Neural crest cell (in vitro differentiated cells): ENCODE measurements at regions not wholly inside any gene's neighbourhood (a gene's known extent, or its start where the extent isn't known, plus 50 kb on each side); places are given as distances from the start of the nearest gene placed in this dataset.

Experiments
- DNase-seq: peaks from one replicate; pipeline ENCODE4 v3.0.0; 2021; ENCODE audit warnings: low read depth, mixed read lengths, low spot score
- H3K27ac Mint-ChIP-seq: one replicate; pipeline ENCODE4 v1.8.0; 2021; ENCODE audit warnings: mild to moderate bottlenecking, mixed read lengths; ENCODE audit not compliant: unreplicated experiment
- H3K27me3 Mint-ChIP-seq: 2 replicates; pipeline ENCODE4 v1.8.0; 2021; ENCODE audit warnings: low read depth, mild to moderate bottlenecking, mixed read lengths
- H3K36me3 Mint-ChIP-seq: 2 replicates; pipeline ENCODE4 v1.8.0; 2021; ENCODE audit warnings: low read depth, mild to moderate bottlenecking, mixed read lengths
- H3K4me1 Mint-ChIP-seq: 2 replicates; pipeline ENCODE4 v1.8.0; 2021; ENCODE audit warnings: mixed read lengths
- H3K4me3 Mint-ChIP-seq: one replicate; pipeline ENCODE4 v1.8.0; 2021; ENCODE audit warnings: mild to moderate bottlenecking, mixed read lengths
- H3K9me3 Mint-ChIP-seq: 2 replicates; pipeline ENCODE4 v1.8.0; 2021; ENCODE audit warnings: mixed read lengths
- TF ChIP-seq, protein P1 (sequence below): fragments of 200-600 bp; sonication (generic); conservative IDR thresholded peaks from 2 replicates; pipeline ENCODE4 v1.5.0; 2021; ENCODE audit warnings: antibody characterized with exemption, mild to moderate bottlenecking

DNA sequence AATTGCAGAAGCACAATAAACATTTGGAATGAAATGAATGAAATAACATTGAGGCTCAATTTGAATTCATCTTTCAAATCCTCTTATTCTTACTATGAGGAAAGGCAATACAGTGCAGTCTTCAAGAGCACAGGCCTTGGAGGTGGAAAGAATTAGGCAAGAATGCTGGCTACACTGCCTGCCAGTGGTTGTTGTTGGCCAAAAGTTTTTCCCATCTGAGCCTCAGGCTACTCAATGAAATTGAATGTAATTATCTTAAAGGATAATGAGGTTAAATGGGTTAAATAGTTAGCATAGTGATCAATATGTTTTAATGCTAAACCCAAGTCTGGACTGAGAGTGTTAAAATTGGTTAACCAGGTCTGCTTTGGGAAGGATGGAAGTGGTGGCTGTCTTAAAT, 140.9 kb downstream of the MBL2 start:
- H3K4me1 Mint-ChIP-seq: peaks cover 14% of the 10 kb centered on the region
- H3K27ac Mint-ChIP-seq: no peak overlapping the region
- H3K36me3 Mint-ChIP-seq: no peaks in the 10 kb centered on the region
- H3K4me3 Mint-ChIP-seq: no peak overlapping the region
- H3K27me3 Mint-ChIP-seq: no peaks in the 10 kb centered on the region
- TF ChIP-seq, protein P1, sequence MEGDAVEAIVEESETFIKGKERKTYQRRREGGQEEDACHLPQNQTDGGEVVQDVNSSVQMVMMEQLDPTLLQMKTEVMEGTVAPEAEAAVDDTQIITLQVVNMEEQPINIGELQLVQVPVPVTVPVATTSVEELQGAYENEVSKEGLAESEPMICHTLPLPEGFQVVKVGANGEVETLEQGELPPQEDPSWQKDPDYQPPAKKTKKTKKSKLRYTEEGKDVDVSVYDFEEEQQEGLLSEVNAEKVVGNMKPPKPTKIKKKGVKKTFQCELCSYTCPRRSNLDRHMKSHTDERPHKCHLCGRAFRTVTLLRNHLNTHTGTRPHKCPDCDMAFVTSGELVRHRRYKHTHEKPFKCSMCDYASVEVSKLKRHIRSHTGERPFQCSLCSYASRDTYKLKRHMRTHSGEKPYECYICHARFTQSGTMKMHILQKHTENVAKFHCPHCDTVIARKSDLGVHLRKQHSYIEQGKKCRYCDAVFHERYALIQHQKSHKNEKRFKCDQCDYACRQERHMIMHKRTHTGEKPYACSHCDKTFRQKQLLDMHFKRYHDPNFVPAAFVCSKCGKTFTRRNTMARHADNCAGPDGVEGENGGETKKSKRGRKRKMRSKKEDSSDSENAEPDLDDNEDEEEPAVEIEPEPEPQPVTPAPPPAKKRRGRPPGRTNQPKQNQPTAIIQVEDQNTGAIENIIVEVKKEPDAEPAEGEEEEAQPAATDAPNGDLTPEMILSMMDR: no peak
- no peaks in the 10 kb centered on the region for H3K9me3 Mint-ChIP-seq
- no peak for DNase-seq

DNA sequence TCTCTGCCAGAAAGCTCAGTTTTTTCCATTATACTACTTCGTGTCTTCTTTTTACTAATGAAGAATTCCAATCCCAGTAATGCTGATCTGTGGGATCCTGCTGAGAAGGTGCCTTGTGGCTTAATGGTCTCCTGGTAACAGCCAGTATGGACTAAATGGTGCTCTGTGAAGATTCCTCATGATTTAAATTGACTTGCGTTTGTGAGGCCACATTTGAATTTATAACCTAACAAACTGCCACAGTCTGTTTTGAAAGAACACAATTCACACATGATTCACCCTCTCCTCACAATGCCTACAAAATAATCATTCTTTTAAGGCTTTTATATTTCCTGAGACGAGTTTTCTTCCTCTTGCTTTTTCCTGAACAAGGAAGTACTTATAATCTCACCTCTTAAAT, 140.0 kb downstream of the MBL2 start:
- Mint-ChIP-seq H3K4me1 (peaks cover 14% of the 10 kb centered on the region), H3K36me3 (no peaks in the 10 kb centered on the region), H3K9me3 (no peaks in the 10 kb centered on the region), H3K27ac (no peak overlapping the region), H3K4me3 (no peak overlapping the region), H3K27me3 (no peaks in the 10 kb centered on the region)
- TF ChIP-seq, protein P1: no peak
- DNase-seq: no peak

DNA sequence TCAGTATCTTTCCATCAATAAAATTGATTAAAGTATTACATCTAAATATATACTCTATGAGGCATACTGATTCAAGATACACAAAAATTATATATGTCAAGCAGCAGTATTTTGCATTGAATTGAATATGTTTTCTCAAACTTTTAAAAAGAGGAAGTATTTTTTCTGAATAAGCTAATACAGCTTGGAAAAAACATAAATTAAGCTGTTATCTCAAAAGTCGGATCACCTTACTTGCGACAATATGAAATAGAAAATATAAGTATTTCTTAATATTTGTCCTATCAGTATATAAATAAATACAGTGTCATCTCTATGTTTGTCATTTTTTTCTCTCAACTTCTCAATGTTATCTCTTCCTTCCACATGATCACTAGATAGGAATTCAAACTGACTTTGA, 139.3 kb downstream of the MBL2 start:
- H3K27me3 Mint-ChIP-seq: no peaks in the 10 kb centered on the region
- no peaks in the 10 kb centered on the region for H3K36me3 Mint-ChIP-seq
- DNase-seq: no peak
- no peaks in the 10 kb centered on the region for H3K9me3 Mint-ChIP-seq
- TF ChIP-seq, protein P1: no peak
- H3K4me1 Mint-ChIP-seq: peaks cover 12% of the 10 kb centered on the region
- H3K27ac Mint-ChIP-seq: no peak overlapping the region
- H3K4me3 Mint-ChIP-seq: no peak overlapping the region

DNA sequence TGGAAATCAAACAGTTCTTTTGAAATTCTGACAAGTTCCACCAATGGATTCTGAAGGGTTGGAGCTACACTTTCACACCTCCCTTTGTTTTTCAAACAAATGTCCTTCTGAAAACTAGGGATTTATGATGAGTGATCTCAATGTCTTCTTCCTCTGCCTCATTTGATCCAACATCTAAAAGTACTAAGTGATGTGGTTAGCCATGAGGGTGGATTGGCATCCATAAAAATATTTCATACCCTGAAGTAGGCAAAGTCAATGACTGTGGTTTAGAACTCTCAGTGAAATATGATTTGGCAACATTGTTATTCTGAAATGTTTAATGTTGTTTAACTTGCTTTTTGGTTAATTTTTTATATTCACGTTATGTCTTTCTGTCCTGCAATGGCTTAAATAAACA, 136.9 kb downstream of the MBL2 start:
- no peak for DNase-seq
- H3K36me3 Mint-ChIP-seq: no peaks in the 10 kb centered on the region
- H3K27ac Mint-ChIP-seq: no peak overlapping the region
- no peaks in the 10 kb centered on the region for H3K27me3 Mint-ChIP-seq
- TF ChIP-seq, protein P1: no peak
- no peaks in the 10 kb centered on the region for H3K9me3 Mint-ChIP-seq
- H3K4me3 Mint-ChIP-seq: no peak overlapping the region
- peaks cover 9% of the 10 kb centered on the region for H3K4me1 Mint-ChIP-seq

DNA sequence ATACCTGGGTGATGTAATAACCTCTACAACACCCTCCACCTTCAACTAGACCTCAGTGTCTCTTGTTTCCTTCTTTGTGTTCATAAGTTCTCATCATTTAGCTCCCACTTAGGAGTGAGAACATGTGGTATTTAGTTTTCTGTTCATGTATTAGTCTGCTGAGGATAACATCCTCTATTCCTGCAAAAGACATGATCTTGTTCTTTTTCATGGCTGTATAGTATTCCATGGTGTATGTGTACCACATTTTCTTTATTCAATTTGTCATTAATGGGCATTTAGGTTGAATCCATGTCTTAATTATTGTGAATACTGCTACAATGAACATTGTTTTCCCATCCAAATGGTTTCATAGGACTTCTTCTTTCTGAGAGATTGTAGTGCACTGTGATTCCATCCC, 135.7 kb downstream of the MBL2 start:
- Mint-ChIP-seq H3K9me3 (no peaks in the 10 kb centered on the region), H3K4me1 (peaks cover 11% of the 10 kb centered on the region), H3K27ac (no peak overlapping the region), H3K36me3 (no peaks in the 10 kb centered on the region), H3K27me3 (no peaks in the 10 kb centered on the region), H3K4me3 (no peak overlapping the region)
- DNase-seq: no peak
- TF ChIP-seq, protein P1: no peak

DNA sequence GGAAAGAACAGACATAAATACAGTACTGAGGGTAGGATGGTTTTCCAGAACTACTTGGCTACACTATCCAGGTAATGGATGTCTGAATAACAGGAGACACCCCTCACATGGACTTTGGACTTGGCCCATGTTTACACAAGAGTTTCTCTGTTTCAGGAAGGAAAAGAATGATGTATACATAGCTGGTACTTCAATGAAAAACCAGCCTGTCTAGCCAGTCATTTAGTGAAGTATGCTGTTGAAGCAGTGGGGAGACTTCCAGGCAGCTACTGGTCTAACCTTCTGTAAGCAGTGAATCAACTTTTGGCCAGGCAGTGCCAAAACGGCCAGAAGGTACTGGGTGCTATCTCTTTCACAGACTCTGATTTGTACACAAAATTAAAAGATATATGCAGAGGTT, 135.0 kb downstream of the MBL2 start:
- Mint-ChIP-seq H3K27ac (no peak overlapping the region), H3K4me3 (no peak overlapping the region), H3K36me3 (no peaks in the 10 kb centered on the region), H3K27me3 (no peaks in the 10 kb centered on the region), H3K4me1 (peaks cover 10% of the 10 kb centered on the region), H3K9me3 (no peaks in the 10 kb centered on the region)
- TF ChIP-seq, protein P1: no peak
- no peak for DNase-seq
